ENCODE measurements at regions not wholly inside any gene's neighbourhood (a gene's known extent, or its start where the extent isn't known, plus 50 kb on each side); places are given as distances from the start of the nearest gene placed in this dataset.
A peak's percentile ranks its signal among the peaks of the same experiment; 100 is the strongest.

- no peak for DNase-seq
Measured at GRCh38 chr3:137205394-137206045, 247.7 kb downstream of the IL20RB start.

GRCh38 chr3:137207616-137208015 lies 249.8 kb downstream of the IL20RB start:
- DNase-seq: no peak

DNA sequence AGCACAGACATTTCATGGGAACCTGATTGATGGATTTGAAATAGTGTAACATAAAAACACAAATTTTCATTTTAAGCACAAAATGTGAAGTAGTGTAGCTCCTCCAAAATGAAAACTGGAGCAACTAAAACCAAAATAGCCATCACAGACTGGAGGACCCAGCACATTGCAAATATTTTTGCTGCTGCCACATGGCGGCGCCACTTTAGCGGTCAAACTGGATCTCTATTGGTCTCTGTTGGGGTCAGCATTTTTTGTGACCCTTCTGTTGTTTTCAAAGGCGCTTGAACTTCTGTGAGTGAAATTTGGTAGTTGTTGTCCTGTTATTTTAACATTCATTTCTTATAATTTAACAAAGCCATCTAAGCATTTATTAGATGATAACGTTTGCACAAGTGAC lies 259.9 kb downstream of the IL20RB start:
- no peak for DNase-seq

GRCh38 chr3:137219801-137220445 lies 262.1 kb downstream of the IL20RB start:
- DNase-seq: peak; percentile 53

DNA sequence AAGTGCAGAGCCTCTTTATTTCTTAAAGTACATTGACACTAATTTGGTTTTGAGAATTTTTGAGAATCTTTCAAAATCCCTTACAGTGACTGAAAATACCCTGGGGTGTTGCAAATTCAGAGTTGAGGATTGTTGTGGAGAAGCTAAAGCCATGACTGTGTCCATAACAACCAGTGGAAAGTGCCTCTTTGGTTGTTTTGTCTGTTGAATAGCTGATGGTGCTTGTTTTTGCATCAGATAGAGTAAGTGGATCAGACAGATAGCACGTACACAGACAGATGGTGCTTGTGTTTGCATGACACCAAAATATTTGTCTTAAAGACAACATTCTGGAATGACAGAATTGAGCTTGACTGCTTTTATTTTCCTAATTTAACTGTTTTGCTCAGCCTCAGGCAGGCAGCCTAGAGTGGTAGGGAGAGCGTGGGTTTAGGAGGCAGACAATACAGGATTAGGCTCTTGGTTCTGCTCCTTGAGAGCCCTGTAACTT lies 265.0 kb downstream of the IL20RB start:
- no peak for DNase-seq

DNA sequence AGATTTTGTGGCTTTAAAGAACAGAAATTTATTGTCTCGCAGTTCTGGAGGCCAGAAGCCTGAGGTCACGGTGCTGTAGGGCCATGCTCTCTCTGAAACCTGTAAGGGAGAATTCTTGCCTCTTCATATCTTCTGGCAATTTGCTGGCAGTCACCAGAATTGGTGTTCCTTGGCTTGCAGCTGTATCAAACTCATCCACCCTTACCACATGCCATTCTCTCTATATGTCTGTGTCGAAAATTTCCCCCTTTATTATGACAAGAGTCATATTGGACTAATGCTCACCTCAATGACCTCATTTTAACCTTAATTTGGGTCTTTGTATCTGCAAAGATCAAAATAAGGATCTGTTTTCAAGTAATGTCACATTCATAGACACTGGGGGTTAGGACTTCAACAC lies 266.7 kb downstream of the IL20RB start:
- no peak for DNase-seq

GRCh38 chr3:137242836-137243400 lies 285.1 kb downstream of the IL20RB start:
- no peak for DNase-seq

- DNase-seq: no peak
Measured at GRCh38 chr3:137246491-137246890, 288.7 kb downstream of the IL20RB start.

GRCh38 chr3:137249311-137249940 lies 291.6 kb downstream of the IL20RB start:
- DNase-seq: no peak

GRCh38 chr3:137259089-137259488 lies 301.3 kb downstream of the IL20RB start:
- no peak for DNase-seq

- no peak for DNase-seq
Measured at GRCh38 chr3:137259701-137260100, 301.9 kb downstream of the IL20RB start.

- DNase-seq: no peak
Measured at GRCh38 chr3:137264071-137264820, 306.5 kb downstream of the IL20RB start.

- DNase-seq: no peak
Measured at GRCh38 chr3:137264843-137265330, 307.1 kb downstream of the IL20RB start.

DNA sequence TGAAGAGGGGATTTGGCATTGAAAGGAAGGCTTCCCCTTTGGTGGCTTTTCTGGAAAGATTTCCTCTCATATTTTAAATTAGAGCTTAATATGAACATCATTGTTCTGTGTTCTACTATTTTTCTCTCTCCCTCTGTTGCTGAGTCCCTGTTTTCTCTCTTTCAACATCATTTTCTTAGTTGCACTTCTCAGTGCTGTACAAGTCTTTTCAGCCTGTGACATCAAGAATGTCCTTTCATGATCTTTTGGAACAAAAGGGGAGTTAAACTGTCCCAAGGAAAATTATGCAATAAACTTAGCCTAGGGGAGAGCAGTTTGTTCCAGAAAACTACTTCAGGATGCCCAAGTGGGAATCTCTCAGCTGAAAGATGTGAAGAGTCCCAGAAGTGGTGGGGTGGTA lies 325.1 kb downstream of the IL20RB start:
- no peak for DNase-seq

DNA sequence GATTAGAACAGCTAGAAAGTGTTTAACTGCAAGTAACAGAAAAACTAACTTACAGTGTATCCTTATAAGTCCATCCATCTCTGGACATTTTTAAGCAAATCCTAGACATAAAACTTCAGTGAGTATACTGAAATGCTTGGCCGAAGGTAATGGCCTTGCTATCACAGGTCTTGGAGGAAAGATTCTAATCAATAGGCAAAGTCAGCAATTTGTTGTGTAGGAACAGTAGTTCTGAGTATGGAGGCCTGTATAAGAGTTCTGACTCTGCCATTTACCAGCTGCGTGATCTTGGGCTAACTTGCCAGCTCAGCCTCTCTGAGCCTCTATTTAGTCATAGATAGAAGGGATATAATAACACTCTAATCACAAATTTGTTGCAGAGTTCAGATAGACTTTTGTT lies 328.1 kb downstream of the IL20RB start:
- no peak for DNase-seq

GRCh38 chr3:137293086-137293485 lies 335.3 kb downstream of the IL20RB start:
- no peak for DNase-seq

DNA sequence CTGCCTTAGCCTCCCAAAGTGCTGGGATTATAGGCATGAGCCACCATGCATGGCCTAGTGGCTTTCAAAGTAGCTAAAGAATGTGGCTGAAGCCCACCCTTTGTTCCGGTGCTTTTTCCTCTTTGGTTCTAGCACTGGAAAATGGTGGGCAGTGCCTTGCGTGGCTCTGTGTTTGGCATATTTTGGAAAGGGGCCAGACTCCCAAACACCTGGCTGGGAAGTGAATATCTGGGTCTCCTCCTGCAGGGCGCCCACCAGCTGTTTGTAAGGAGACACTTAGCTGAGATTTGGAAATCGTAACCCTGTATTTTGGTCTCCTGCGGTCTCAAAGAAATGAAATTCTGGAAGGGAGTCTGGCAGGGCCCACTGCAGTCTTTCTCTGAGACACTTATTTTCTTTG lies 336.4 kb downstream of the IL20RB start:
- DNase-seq: no peak

DNA sequence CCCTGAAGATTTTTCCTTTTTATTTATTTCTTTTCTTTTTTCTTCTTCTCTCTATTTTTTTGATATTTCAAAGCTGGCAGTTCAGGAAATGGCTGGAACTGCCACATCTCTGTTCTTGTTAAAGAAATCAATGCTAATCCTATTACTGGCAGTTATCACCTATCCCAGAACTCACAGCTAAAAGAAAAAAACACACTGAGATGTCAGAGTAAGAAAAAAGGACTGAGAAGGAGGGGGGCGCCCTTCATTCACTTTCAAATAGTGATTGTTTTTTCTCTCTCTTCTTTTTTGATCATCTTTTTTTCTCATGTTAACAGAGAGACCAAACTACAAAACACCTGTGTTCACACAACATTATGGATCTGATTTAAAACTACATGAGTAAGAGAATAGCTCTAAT lies 337.1 kb downstream of the IL20RB start:
- DNase-seq: no peak

- no peak for DNase-seq
Measured at GRCh38 chr3:137295336-137295735, 337.6 kb downstream of the IL20RB start.

GRCh38 chr3:137296116-137296515 lies 338.3 kb downstream of the IL20RB start:
- no peak for DNase-seq

GRCh38 chr3:137297770-137298169 lies 340.0 kb downstream of the IL20RB start:
- DNase-seq: no peak

GRCh38 chr3:137300703-137301102 lies 342.9 kb downstream of the IL20RB start:
- no peak for DNase-seq

All from hematopoietic multipotent progenitor cell treated with erythropoietin and hydrocortisone succinate and interleukin-3 and kit ligand, for 6 days (in vitro differentiated cells).